ENCODE measurements at regions not wholly inside any gene's neighbourhood (a gene's known extent, or its start where the extent isn't known, plus 50 kb on each side); places are given as distances from the start of the nearest gene placed in this dataset.

- H3K9me3 Mint-ChIP-seq: peaks cover 22% of the 10 kb centered on the region
- no peaks in the 10 kb centered on the region for H3K36me3 Mint-ChIP-seq (ENCODE audit: low read depth)
- no peak overlapping the region for H3K27ac Mint-ChIP-seq
- no peaks in the 10 kb centered on the region for H3K4me1 Mint-ChIP-seq (ENCODE audit: low read depth)
- H3K4me3 Mint-ChIP-seq: no peak overlapping the region
- H3K27me3 Mint-ChIP-seq (ENCODE audit: low read depth): no peaks in the 10 kb centered on the region
- no peak for DNase-seq (ENCODE audit: low spot score)
These were observed 209.6 kb upstream of the LARGE1 start for GRCh38 chr22:34129691-34130486.

GRCh38 chr22:34135749-34136148, 215.5 kb upstream of the LARGE1 start:
- no peak overlapping the region for H3K4me3 Mint-ChIP-seq
- peaks cover 33% of the 10 kb centered on the region for H3K9me3 Mint-ChIP-seq
- no peaks in the 10 kb centered on the region for H3K4me1 Mint-ChIP-seq (ENCODE audit: low read depth)
- H3K36me3 Mint-ChIP-seq (ENCODE audit: low read depth): no peaks in the 10 kb centered on the region
- H3K27ac Mint-ChIP-seq: no peak overlapping the region
- no peaks in the 10 kb centered on the region for H3K27me3 Mint-ChIP-seq (ENCODE audit: low read depth)
- no peak for DNase-seq (ENCODE audit: low spot score)

GRCh38 chr22:34150023-34150422, 229.7 kb upstream of the LARGE1 start:
- no peaks in the 10 kb centered on the region for H3K36me3 Mint-ChIP-seq (ENCODE audit: low read depth)
- H3K4me1 Mint-ChIP-seq (ENCODE audit: low read depth): no peaks in the 10 kb centered on the region
- H3K4me3 Mint-ChIP-seq: no peak overlapping the region
- no peaks in the 10 kb centered on the region for H3K27me3 Mint-ChIP-seq (ENCODE audit: low read depth)
- no peak for DNase-seq (ENCODE audit: low spot score)
- no peak overlapping the region for H3K27ac Mint-ChIP-seq
- peaks cover 62% of the 10 kb centered on the region for H3K9me3 Mint-ChIP-seq

- peaks cover 49% of the 10 kb centered on the region for H3K9me3 Mint-ChIP-seq
- H3K27ac Mint-ChIP-seq: no peak overlapping the region
- H3K4me1 Mint-ChIP-seq (ENCODE audit: low read depth): no peaks in the 10 kb centered on the region
- DNase-seq (ENCODE audit: low spot score): no peak
- H3K27me3 Mint-ChIP-seq (ENCODE audit: low read depth): no peaks in the 10 kb centered on the region
- no peak overlapping the region for H3K4me3 Mint-ChIP-seq
- H3K36me3 Mint-ChIP-seq (ENCODE audit: low read depth): no peaks in the 10 kb centered on the region
These were observed 239.2 kb upstream of the LARGE1 start for GRCh38 chr22:34159491-34159890.

- no peaks in the 10 kb centered on the region for H3K4me1 Mint-ChIP-seq (ENCODE audit: low read depth)
- H3K4me3 Mint-ChIP-seq: no peak overlapping the region
- no peak for DNase-seq (ENCODE audit: low spot score)
- H3K36me3 Mint-ChIP-seq (ENCODE audit: low read depth): no peaks in the 10 kb centered on the region
- H3K9me3 Mint-ChIP-seq: peaks cover 45% of the 10 kb centered on the region
- no peak overlapping the region for H3K27ac Mint-ChIP-seq
- no peaks in the 10 kb centered on the region for H3K27me3 Mint-ChIP-seq (ENCODE audit: low read depth)
These were observed 240.0 kb upstream of the LARGE1 start for GRCh38 chr22:34160141-34160783.

GRCh38 chr22:34161431-34162123, 241.3 kb upstream of the LARGE1 start:
- DNase-seq (ENCODE audit: low spot score): no peak
- no peaks in the 10 kb centered on the region for H3K4me1 Mint-ChIP-seq (ENCODE audit: low read depth)
- H3K9me3 Mint-ChIP-seq: peaks cover 52% of the 10 kb centered on the region
- no peak overlapping the region for H3K4me3 Mint-ChIP-seq
- no peaks in the 10 kb centered on the region for H3K36me3 Mint-ChIP-seq (ENCODE audit: low read depth)
- no peaks in the 10 kb centered on the region for H3K27me3 Mint-ChIP-seq (ENCODE audit: low read depth)
- H3K27ac Mint-ChIP-seq: no peak overlapping the region

- H3K27ac Mint-ChIP-seq: no peak overlapping the region
- H3K4me1 Mint-ChIP-seq (ENCODE audit: low read depth): no peaks in the 10 kb centered on the region
- H3K36me3 Mint-ChIP-seq (ENCODE audit: low read depth): no peaks in the 10 kb centered on the region
- DNase-seq (ENCODE audit: low spot score): no peak
- H3K9me3 Mint-ChIP-seq: peaks cover 25% of the 10 kb centered on the region
- H3K4me3 Mint-ChIP-seq: no peak overlapping the region
- H3K27me3 Mint-ChIP-seq (ENCODE audit: low read depth): no peaks in the 10 kb centered on the region
These were observed 278.7 kb upstream of the LARGE1 start for GRCh38 chr22:34198976-34199375.

- Mint-ChIP-seq H3K27me3 (ENCODE audit: low read depth) (no peaks in the 10 kb centered on the region), H3K27ac (no peak overlapping the region), H3K4me1 (ENCODE audit: low read depth) (no peaks in the 10 kb centered on the region), H3K4me3 (no peak overlapping the region), H3K9me3 (peaks cover 45% of the 10 kb centered on the region), H3K36me3 (ENCODE audit: low read depth) (no peaks in the 10 kb centered on the region)
- DNase-seq (ENCODE audit: low spot score): no peak
These were observed 290.0 kb upstream of the LARGE1 start for GRCh38 chr22:34210301-34210700.

- no peak for DNase-seq (ENCODE audit: low spot score)
- Mint-ChIP-seq H3K27ac (no peak overlapping the region), H3K4me3 (no peak overlapping the region), H3K4me1 (ENCODE audit: low read depth) (no peaks in the 10 kb centered on the region), H3K36me3 (ENCODE audit: low read depth) (no peaks in the 10 kb centered on the region), H3K9me3 (peaks cover 65% of the 10 kb centered on the region), H3K27me3 (ENCODE audit: low read depth) (no peaks in the 10 kb centered on the region)
These were observed 294.1 kb upstream of the LARGE1 start for GRCh38 chr22:34214372-34214771.

GRCh38 chr22:34225278-34225677, 305.0 kb upstream of the LARGE1 start:
- no peaks in the 10 kb centered on the region for H3K36me3 Mint-ChIP-seq (ENCODE audit: low read depth)
- H3K9me3 Mint-ChIP-seq: peaks cover 31% of the 10 kb centered on the region
- no peak overlapping the region for H3K4me3 Mint-ChIP-seq
- no peaks in the 10 kb centered on the region for H3K27me3 Mint-ChIP-seq (ENCODE audit: low read depth)
- no peak overlapping the region for H3K27ac Mint-ChIP-seq
- H3K4me1 Mint-ChIP-seq (ENCODE audit: low read depth): no peaks in the 10 kb centered on the region
- DNase-seq (ENCODE audit: low spot score): no peak

- DNase-seq (ENCODE audit: low spot score): no peak
- H3K27ac Mint-ChIP-seq: no peak overlapping the region
- no peak overlapping the region for H3K4me3 Mint-ChIP-seq
- H3K36me3 Mint-ChIP-seq (ENCODE audit: low read depth): no peaks in the 10 kb centered on the region
- H3K27me3 Mint-ChIP-seq (ENCODE audit: low read depth): no peaks in the 10 kb centered on the region
- H3K9me3 Mint-ChIP-seq: peaks cover 62% of the 10 kb centered on the region
- H3K4me1 Mint-ChIP-seq (ENCODE audit: low read depth): no peaks in the 10 kb centered on the region
These were observed 316.3 kb upstream of the LARGE1 start for GRCh38 chr22:34236527-34236926.

GRCh38 chr22:34239421-34239820, 319.1 kb upstream of the LARGE1 start:
- no peak for DNase-seq (ENCODE audit: low spot score)
- Mint-ChIP-seq H3K9me3 (peaks cover 51% of the 10 kb centered on the region), H3K4me1 (ENCODE audit: low read depth) (no peaks in the 10 kb centered on the region), H3K27ac (no peak overlapping the region), H3K27me3 (ENCODE audit: low read depth) (no peaks in the 10 kb centered on the region), H3K36me3 (ENCODE audit: low read depth) (no peaks in the 10 kb centered on the region), H3K4me3 (no peak overlapping the region)

GRCh38 chr22:34243023-34243422, 322.7 kb upstream of the LARGE1 start:
- no peaks in the 10 kb centered on the region for H3K4me1 Mint-ChIP-seq (ENCODE audit: low read depth)
- no peak overlapping the region for H3K27ac Mint-ChIP-seq
- no peaks in the 10 kb centered on the region for H3K36me3 Mint-ChIP-seq (ENCODE audit: low read depth)
- H3K9me3 Mint-ChIP-seq: peaks cover 52% of the 10 kb centered on the region
- H3K27me3 Mint-ChIP-seq (ENCODE audit: low read depth): no peaks in the 10 kb centered on the region
- no peak for DNase-seq (ENCODE audit: low spot score)
- H3K4me3 Mint-ChIP-seq: no peak overlapping the region

- H3K4me3 Mint-ChIP-seq: no peak overlapping the region
- H3K4me1 Mint-ChIP-seq (ENCODE audit: low read depth): no peaks in the 10 kb centered on the region
- no peaks in the 10 kb centered on the region for H3K36me3 Mint-ChIP-seq (ENCODE audit: low read depth)
- H3K9me3 Mint-ChIP-seq: peaks cover 78% of the 10 kb centered on the region
- H3K27me3 Mint-ChIP-seq (ENCODE audit: low read depth): no peaks in the 10 kb centered on the region
- no peak overlapping the region for H3K27ac Mint-ChIP-seq
- DNase-seq (ENCODE audit: low spot score): no peak
These were observed 334.8 kb upstream of the LARGE1 start for GRCh38 chr22:34255042-34255441.

Measured in T-helper 2 cell treated with Interferon-gamma antibody and Interleukin-4, amounts not matched to agents 5 μg/mL and 100 μg/mL, for 36 hours (primary cell).